IMR-90 (cell line): ENCODE measurements at regions not wholly inside any gene's neighbourhood (a gene's known extent, or its start where the extent isn't known, plus 50 kb on each side); places are given as distances from the start of the nearest gene placed in this dataset.

Experiments used
- CEBPB ChIP-seq: IDR thresholded peaks from 2 replicates; pipeline ENCODE4 v1.6.1; 2012; ENCODE audit warnings: low read depth, low read length, improper control_type of control experiment
- CHD1 ChIP-seq: IDR thresholded peaks from 2 replicates; pipeline ENCODE4 v1.6.1; 2012; ENCODE audit warnings: low read depth, low read length, improper control_type of control experiment
- CTCF ChIP-seq: conservative IDR thresholded peaks from 2 replicates; pipeline ENCODE4 v1.5.1; 2012; ENCODE audit warnings: mild to moderate bottlenecking, low read depth, low read length, improper control_type of control experiment
- MAFK ChIP-seq: IDR thresholded peaks from 2 replicates; pipeline ENCODE4 v1.6.1; 2012; ENCODE audit warnings: low read depth, low read length, improper control_type of control experiment
- MAZ ChIP-seq: IDR thresholded peaks from 2 replicates; pipeline ENCODE4 v1.6.1; 2012; ENCODE audit warnings: low read depth, mild to moderate bottlenecking, low read length, improper control_type of control experiment, moderate library complexity, borderline replicate concordance
- MXI1 ChIP-seq: IDR thresholded peaks from 2 replicates; pipeline ENCODE4 v1.6.1; 2012; ENCODE audit warnings: low read depth, mild to moderate bottlenecking, low read length, moderate library complexity, borderline replicate concordance
- NFE2L2 ChIP-seq: fragments of 150-350 bp; IDR thresholded peaks from 2 replicates; pipeline ENCODE4 v1.6.1; 2016; ENCODE audit warnings: low read depth, mild to moderate bottlenecking, low read length
- POLR2A ChIP-seq: IDR thresholded peaks from 2 replicates; pipeline ENCODE4 v1.6.1; 2012; ENCODE audit warnings: mild to moderate bottlenecking, low read depth, low read length
- RAD21 ChIP-seq: IDR thresholded peaks from 2 replicates; pipeline ENCODE4 v1.6.1; 2012; ENCODE audit warnings: low read length, improper control_type of control experiment
- RCOR1 ChIP-seq: IDR thresholded peaks from 2 replicates; pipeline ENCODE4 v1.6.1; 2012; ENCODE audit warnings: mild to moderate bottlenecking, low read length, improper control_type of control experiment; ENCODE audit not compliant: insufficient replicate concordance
- RFX5 ChIP-seq: IDR thresholded peaks from 2 replicates; pipeline ENCODE4 v1.8.0; 2012; ENCODE audit warnings: low read depth, mild to moderate bottlenecking, low read length, moderate library complexity
- SMC3 ChIP-seq: fragments of 150-350 bp; IDR thresholded peaks from 2 replicates; pipeline ENCODE4 v1.6.1; 2016; ENCODE audit warnings: low read depth, mild to moderate bottlenecking, antibody characterized with exemption, low read length, moderate library complexity
- USF2 ChIP-seq: fragments of 150-350 bp; IDR thresholded peaks from 2 replicates; pipeline ENCODE4 v1.6.1; 2017; ENCODE audit warnings: mild to moderate bottlenecking, antibody characterized with exemption, low read length, low read depth

GRCh38 chr1:34444516-34444915, 267.8 kb downstream of the C1orf94 start:
- no peak for TF ChIP-seq SMC3
- no peak for TF ChIP-seq CTCF
- no peak for TF ChIP-seq POLR2A
- no peak for TF ChIP-seq CHD1
- TF ChIP-seq MXI1, result no peak
- no peak for TF ChIP-seq CEBPB
- TF ChIP-seq RAD21, result no peak
- TF ChIP-seq NFE2L2, result no peak
- no peak for TF ChIP-seq USF2
- no peak for TF ChIP-seq RFX5
- no peak for TF ChIP-seq MAFK
- TF ChIP-seq RCOR1, result no peak
- no peak for TF ChIP-seq MAZ
